GM23338 (cell line): ENCODE measurements at regions not wholly inside any gene's neighbourhood (a gene's known extent, or its start where the extent isn't known, plus 50 kb on each side); places are given as distances from the start of the nearest gene placed in this dataset.

Experiments used
- ATAC-seq: fragments of 200-7000 bp; cut with Tn5 transposase; 3 replicates; pipeline ENCODE4 v1.9.1; 2020
- DNase-seq: peaks from one replicate; pipeline ENCODE4 v3.0.0-alpha.2; 2015; ENCODE audit warnings: low spot score
- H2AFZ ChIP-seq: fragments of 200-600 bp; sonication (generic); 2 replicates; pipeline ENCODE4 v1.8.0; 2016; ENCODE audit warnings: antibody characterized with exemption, mild to moderate bottlenecking, moderate library complexity
- H3F3A ChIP-seq: fragments of 200-600 bp; sonication (generic); replicated peaks from 2 replicates; pipeline ENCODE4 v1.8.0; 2017; ENCODE audit warnings: antibody characterized with exemption, mixed run types, low read depth
- H3K27ac ChIP-seq: fragments of 200-600 bp; sonication (generic); 2 replicates; pipeline ENCODE4 v1.6.1; 2016; ENCODE audit warnings: low read depth
- H3K27me3 ChIP-seq: fragments of 200-600 bp; sonication (generic); 2 replicates; pipeline ENCODE4 v1.8.0; 2016; ENCODE audit warnings: mild to moderate bottlenecking, mixed run types, moderate library complexity; ENCODE audit not compliant: insufficient read depth
- H3K36me3 ChIP-seq: fragments of 200-600 bp; sonication (generic); 2 replicates; pipeline ENCODE4 v1.8.0; 2016; ENCODE audit warnings: mild to moderate bottlenecking; ENCODE audit not compliant: insufficient read depth
- H3K4me1 ChIP-seq: fragments of 200-600 bp; sonication (generic); 2 replicates; pipeline ENCODE4 v1.8.0; 2016; ENCODE audit warnings: mild to moderate bottlenecking, moderate library complexity; ENCODE audit not compliant: insufficient read depth
- H3K4me2 ChIP-seq: fragments of 200-600 bp; sonication (generic); 2 replicates; pipeline ENCODE4 v1.7.1; 2017; ENCODE audit warnings: mixed run types
- H3K4me3 ChIP-seq: fragments of 200-600 bp; sonication (generic); 2 replicates; pipeline ENCODE4 v1.6.1; 2016; ENCODE audit warnings: mixed run types
- H3K79me2 ChIP-seq: fragments of 200-600 bp; sonication (generic); replicated peaks from 2 replicates; pipeline ENCODE4 v1.8.0; 2017; ENCODE audit warnings: mild to moderate bottlenecking; ENCODE audit not compliant: insufficient read depth
- H3K9me2 ChIP-seq: fragments of 200-600 bp; sonication (generic); 2 replicates; pipeline ENCODE4 v1.8.0; 2017; ENCODE audit not compliant: insufficient read depth
- H4K20me1 ChIP-seq: fragments of 200-600 bp; sonication (generic); replicated peaks from 2 replicates; pipeline ENCODE4 v1.8.0; 2017; ENCODE audit warnings: mild to moderate bottlenecking; ENCODE audit not compliant: insufficient read depth
- H3K27ac Mint-ChIP-seq: 2 replicates; pipeline ENCODE4 v1.8.0; 2020; ENCODE audit warnings: inconsistent platforms, mild to moderate bottlenecking, moderate library complexity, mixed read lengths
- H3K27me3 Mint-ChIP-seq: 3 replicates; pipeline ENCODE4 v1.8.0; 2022; ENCODE audit warnings: low read depth, mild to moderate bottlenecking, moderate library complexity, mixed read lengths, inconsistent platforms; ENCODE audit not compliant: insufficient read depth, poor library complexity
- H3K36me3 Mint-ChIP-seq: 3 replicates; pipeline ENCODE4 v1.8.0; 2021; ENCODE audit warnings: low read depth, mild to moderate bottlenecking, inconsistent platforms, moderate library complexity, mixed read lengths
- H3K4me1 Mint-ChIP-seq: 3 replicates; pipeline ENCODE4 v1.8.0; 2020; ENCODE audit warnings: mild to moderate bottlenecking, inconsistent platforms, mixed read lengths
- H3K4me3 Mint-ChIP-seq: 3 replicates; pipeline ENCODE4 v1.8.0; 2021; ENCODE audit warnings: moderate library complexity, mild to moderate bottlenecking, inconsistent platforms, mixed read lengths
- H3K9me3 Mint-ChIP-seq: 3 replicates; pipeline ENCODE4 v1.8.0; 2020; ENCODE audit warnings: moderate library complexity, mild to moderate bottlenecking, inconsistent platforms, mixed read lengths
- JUNB ChIP-seq: IDR thresholded peaks from one replicate; pipeline ENCODE4 v1.6.1; 2016; ENCODE audit warnings: antibody characterized with exemption; ENCODE audit not compliant: unreplicated experiment
- NANOG ChIP-seq: IDR thresholded peaks from 2 replicates; pipeline ENCODE4 v1.6.1; 2016; ENCODE audit warnings: antibody characterized with exemption, borderline replicate concordance
- POLR2AphosphoS5 ChIP-seq: IDR thresholded peaks from 2 replicates; pipeline ENCODE4 v1.6.1; 2016; ENCODE audit warnings: antibody characterized with exemption, low read depth
- ZNF114 ChIP-seq: fragments of 250-450 bp; sonication (Bioruptor Pico); IDR thresholded peaks from 2 replicates; pipeline ENCODE4 v1.5.0; 2020; ENCODE audit warnings: mild to moderate bottlenecking, moderate library complexity
- ZNF331 ChIP-seq: fragments of 250-450 bp; sonication (Bioruptor Pico); IDR thresholded peaks from 2 replicates; pipeline ENCODE4 v1.5.0; 2020; ENCODE audit warnings: low read depth, mild to moderate bottlenecking, moderate library complexity
- TF ChIP-seq, protein P1 (sequence below), 2 experiments: fragments of 200-600 bp in 1 of 2; sonication (generic) in 1 of 2; conservative IDR thresholded peaks; 2 replicates each; pipeline versions ENCODE4 v1.5.1 to v1.6.1; 2016 to 2017; ENCODE audit warnings: antibody characterized with exemption in 2 of 2, low read depth in 2 of 2, mild to moderate bottlenecking in 2 of 2, moderate library complexity in 1 of 2
- TF ChIP-seq, protein P2 (sequence below): IDR thresholded peaks from 2 replicates; pipeline ENCODE4 v1.6.1; 2016; ENCODE audit warnings: antibody characterized with exemption
- TF ChIP-seq, protein P3 (sequence below): fragments of 250-450 bp; sonication (Bioruptor Pico); IDR thresholded peaks from 2 replicates; pipeline ENCODE4 v1.5.0; 2020; ENCODE audit warnings: mild to moderate bottlenecking, moderate library complexity

DNA sequence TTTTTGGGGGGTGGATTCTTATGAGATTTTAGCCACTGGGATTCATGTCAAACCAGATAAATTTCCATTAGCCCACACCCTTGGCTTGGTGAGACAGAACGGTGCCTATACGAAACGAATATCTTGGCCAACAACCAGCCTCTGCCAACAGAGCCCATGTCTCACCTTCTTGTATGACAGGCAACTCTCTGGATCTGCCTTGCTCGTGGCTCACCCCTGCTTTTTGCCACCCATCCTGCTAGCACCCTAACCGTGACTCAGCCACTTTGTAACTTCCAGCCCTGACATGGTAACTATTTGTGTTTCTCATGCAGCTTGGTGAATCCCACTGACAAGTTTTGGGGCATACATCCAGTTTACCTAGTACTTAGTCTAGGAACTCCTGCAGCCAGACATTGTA, 457.0 kb downstream of the SPATA31D1 start:
- Mint-ChIP-seq H3K36me3 (peaks cover 22% of the 10 kb centered on the region), H3K4me3 (no peak overlapping the region), H3K4me1 (no peaks in the 10 kb centered on the region), H3K27ac (no peak overlapping the region), H3K9me3 (peaks cover 38% of the 10 kb centered on the region), H3K27me3 (peaks cover 4% of the 10 kb centered on the region)
- DNase-seq (no peak), ATAC-seq (no peak)
- TF ChIP-seq, protein P1, sequence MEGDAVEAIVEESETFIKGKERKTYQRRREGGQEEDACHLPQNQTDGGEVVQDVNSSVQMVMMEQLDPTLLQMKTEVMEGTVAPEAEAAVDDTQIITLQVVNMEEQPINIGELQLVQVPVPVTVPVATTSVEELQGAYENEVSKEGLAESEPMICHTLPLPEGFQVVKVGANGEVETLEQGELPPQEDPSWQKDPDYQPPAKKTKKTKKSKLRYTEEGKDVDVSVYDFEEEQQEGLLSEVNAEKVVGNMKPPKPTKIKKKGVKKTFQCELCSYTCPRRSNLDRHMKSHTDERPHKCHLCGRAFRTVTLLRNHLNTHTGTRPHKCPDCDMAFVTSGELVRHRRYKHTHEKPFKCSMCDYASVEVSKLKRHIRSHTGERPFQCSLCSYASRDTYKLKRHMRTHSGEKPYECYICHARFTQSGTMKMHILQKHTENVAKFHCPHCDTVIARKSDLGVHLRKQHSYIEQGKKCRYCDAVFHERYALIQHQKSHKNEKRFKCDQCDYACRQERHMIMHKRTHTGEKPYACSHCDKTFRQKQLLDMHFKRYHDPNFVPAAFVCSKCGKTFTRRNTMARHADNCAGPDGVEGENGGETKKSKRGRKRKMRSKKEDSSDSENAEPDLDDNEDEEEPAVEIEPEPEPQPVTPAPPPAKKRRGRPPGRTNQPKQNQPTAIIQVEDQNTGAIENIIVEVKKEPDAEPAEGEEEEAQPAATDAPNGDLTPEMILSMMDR (conservative IDR thresholded peaks at IDR 0.05; ENCODE audit: low read depth in 2 of 2), result no peak
- TF ChIP-seq JUNB (no peak), ZNF114 (CRISPR knock-in tag) (no peak), NANOG (no peak), POLR2AphosphoS5 (no peak)
- TF ChIP-seq, protein P2, sequence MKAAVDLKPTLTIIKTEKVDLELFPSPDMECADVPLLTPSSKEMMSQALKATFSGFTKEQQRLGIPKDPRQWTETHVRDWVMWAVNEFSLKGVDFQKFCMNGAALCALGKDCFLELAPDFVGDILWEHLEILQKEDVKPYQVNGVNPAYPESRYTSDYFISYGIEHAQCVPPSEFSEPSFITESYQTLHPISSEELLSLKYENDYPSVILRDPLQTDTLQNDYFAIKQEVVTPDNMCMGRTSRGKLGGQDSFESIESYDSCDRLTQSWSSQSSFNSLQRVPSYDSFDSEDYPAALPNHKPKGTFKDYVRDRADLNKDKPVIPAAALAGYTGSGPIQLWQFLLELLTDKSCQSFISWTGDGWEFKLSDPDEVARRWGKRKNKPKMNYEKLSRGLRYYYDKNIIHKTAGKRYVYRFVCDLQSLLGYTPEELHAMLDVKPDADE, result no peak
- Histone ChIP-seq H3K4me3 (no peak overlapping the region), H3K79me2 (no peaks in the 10 kb centered on the region), H3K4me1 (no peaks in the 10 kb centered on the region), H3K36me3 (0 out of 2 replicates have a peak, but pooled peaks cover 3% of the 10 kb centered on the region), H3K9me2 (peaks cover 5% of the 10 kb centered on the region), H3F3A (no peaks in the 10 kb centered on the region; the same call in 1 of the 2 replicates), H3K4me2 (no peak overlapping the region), H3K27ac (no peak overlapping the region), H3K27me3 (no peaks in the 10 kb centered on the region), H4K20me1 (no peaks in the 10 kb centered on the region), H2AFZ (no peak overlapping the region)

DNA sequence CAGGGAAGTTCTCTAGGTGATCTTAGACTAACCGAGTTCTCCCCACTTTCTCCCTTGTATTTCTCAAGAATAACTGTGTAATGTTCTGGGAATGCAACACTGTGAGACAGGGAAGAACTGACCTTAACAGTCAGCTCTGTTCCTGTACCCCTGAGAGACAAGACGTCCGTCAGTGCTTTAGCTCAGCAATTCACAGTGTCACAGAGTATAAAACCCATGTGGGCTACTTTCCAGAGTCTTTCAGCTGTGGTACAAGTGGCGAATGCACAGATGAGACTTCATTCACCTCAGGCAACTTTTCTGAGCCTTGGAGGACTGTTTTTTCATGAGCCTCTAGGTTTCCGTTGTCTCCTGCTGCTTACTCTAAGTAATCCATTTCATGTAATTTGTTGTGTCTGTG, 458.8 kb downstream of the SPATA31D1 start:
- H3K9me3 Mint-ChIP-seq, result peaks cover 25% of the 10 kb centered on the region
- no peak for DNase-seq
- Histone ChIP-seq H3F3A (no peaks in the 10 kb centered on the region), H3K4me3 (no peak overlapping the region), H3K4me2 (no peak overlapping the region), H3K36me3 (no peaks in the 10 kb centered on the region), H3K4me1 (no peaks in the 10 kb centered on the region), H3K27ac (no peak overlapping the region), H3K79me2 (no peaks in the 10 kb centered on the region), H2AFZ (no peak overlapping the region), H3K9me2 (peaks cover 5% of the 10 kb centered on the region), H4K20me1 (no peaks in the 10 kb centered on the region), H3K27me3 (no peaks in the 10 kb centered on the region)
- peaks cover 4% of the 10 kb centered on the region for H3K27me3 Mint-ChIP-seq
- H3K4me1 Mint-ChIP-seq, result no peaks in the 10 kb centered on the region
- no peak overlapping the region for H3K27ac Mint-ChIP-seq
- H3K4me3 Mint-ChIP-seq, result no peak overlapping the region
- no peak for ATAC-seq
- peaks cover 6% of the 10 kb centered on the region; the same call in 2 of the 3 replicates for H3K36me3 Mint-ChIP-seq
- TF ChIP-seq ZNF331 (no peak), JUNB (no peak)
- TF ChIP-seq, protein P3, sequence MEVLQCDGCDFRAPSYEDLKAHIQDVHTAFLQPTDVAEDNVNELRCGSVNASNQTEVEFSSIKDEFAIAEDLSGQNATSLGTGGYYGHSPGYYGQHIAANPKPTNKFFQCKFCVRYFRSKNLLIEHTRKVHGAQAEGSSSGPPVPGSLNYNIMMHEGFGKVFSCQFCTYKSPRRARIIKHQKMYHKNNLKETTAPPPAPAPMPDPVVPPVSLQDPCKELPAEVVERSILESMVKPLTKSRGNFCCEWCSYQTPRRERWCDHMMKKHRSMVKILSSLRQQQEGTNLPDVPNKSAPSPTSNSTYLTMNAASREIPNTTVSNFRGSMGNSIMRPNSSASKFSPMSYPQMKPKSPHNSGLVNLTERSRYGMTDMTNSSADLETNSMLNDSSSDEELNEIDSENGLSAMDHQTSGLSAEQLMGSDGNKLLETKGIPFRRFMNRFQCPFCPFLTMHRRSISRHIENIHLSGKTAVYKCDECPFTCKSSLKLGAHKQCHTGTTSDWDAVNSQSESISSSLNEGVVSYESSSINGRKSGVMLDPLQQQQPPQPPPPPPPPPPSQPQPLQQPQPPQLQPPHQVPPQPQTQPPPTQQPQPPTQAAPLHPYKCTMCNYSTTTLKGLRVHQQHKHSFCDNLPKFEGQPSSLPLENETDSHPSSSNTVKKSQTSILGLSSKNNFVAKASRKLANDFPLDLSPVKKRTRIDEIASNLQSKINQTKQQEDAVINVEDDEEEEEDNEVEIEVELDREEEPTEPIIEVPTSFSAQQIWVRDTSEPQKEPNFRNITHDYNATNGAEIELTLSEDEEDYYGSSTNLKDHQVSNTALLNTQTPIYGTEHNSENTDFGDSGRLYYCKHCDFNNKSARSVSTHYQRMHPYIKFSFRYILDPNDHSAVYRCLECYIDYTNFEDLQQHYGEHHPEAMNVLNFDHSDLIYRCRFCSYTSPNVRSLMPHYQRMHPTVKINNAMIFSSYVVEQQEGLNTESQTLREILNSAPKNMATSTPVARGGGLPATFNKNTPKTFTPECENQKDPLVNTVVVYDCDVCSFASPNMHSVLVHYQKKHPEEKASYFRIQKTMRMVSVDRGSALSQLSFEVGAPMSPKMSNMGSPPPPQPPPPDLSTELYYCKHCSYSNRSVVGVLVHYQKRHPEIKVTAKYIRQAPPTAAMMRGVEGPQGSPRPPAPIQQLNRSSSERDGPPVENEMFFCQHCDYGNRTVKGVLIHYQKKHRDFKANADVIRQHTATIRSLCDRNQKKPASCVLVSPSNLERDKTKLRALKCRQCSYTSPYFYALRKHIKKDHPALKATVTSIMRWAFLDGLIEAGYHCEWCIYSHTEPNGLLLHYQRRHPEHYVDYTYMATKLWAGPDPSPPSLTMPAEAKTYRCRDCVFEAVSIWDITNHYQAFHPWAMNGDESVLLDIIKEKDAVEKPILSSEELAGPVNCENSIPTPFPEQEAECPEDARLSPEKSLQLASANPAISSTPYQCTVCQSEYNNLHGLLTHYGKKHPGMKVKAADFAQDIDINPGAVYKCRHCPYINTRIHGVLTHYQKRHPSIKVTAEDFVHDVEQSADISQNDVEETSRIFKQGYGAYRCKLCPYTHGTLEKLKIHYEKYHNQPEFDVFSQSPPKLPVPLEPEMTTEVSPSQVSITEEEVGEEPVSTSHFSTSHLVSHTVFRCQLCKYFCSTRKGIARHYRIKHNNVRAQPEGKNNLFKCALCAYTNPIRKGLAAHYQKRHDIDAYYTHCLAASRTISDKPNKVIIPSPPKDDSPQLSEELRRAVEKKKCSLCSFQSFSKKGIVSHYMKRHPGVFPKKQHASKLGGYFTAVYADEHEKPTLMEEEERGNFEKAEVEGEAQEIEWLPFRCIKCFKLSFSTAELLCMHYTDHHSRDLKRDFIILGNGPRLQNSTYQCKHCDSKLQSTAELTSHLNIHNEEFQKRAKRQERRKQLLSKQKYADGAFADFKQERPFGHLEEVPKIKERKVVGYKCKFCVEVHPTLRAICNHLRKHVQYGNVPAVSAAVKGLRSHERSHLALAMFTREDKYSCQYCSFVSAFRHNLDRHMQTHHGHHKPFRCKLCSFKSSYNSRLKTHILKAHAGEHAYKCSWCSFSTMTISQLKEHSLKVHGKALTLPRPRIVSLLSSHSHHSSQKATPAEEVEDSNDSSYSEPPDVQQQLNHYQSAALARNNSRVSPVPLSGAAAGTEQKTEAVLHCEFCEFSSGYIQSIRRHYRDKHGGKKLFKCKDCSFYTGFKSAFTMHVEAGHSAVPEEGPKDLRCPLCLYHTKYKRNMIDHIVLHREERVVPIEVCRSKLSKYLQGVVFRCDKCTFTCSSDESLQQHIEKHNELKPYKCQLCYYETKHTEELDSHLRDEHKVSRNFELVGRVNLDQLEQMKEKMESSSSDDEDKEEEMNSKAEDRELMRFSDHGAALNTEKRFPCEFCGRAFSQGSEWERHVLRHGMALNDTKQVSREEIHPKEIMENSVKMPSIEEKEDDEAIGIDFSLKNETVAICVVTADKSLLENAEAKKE (CRISPR knock-in tag), result no peak
- TF ChIP-seq, protein P1 (conservative IDR thresholded peaks at IDR 0.05; ENCODE audit: low read depth in 2 of 2), result no peak
